ENCODE measurements at regions not wholly inside any gene's neighbourhood (a gene's known extent, or its start where the extent isn't known, plus 50 kb on each side); places are given as distances from the start of the nearest gene placed in this dataset.

DNA sequence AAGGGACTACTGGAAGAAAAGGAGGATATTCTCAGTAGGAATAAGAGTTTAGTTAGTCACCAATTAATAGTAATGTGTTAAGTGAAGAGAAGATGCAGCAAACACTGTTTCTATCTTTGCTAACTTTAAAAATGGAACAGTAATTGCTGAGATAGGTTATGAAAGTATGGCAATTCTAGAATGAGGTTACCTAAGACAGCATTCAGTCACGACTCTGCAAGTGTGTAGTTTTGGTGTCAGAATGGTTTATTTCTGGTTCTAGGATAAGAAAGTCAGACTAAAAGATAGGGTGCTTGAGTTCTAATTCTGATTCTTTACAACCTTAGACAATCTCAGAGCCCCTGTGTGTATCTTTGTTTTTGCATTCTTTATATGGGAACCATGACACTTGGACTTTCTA, 138.1 kb downstream of the POU4F1 start:
- Histone ChIP-seq H3K4me2 (ENCODE audit: low read depth, low read length, poor library complexity, severe bottlenecking) (no peak overlapping the region), H3K9ac (ENCODE audit: low read depth, low read length, poor library complexity, severe bottlenecking) (no peak overlapping the region), H3K36me3 (ENCODE audit: insufficient read depth, low read length) (no peaks in the 10 kb centered on the region), H3K9me3 (ENCODE audit: insufficient read depth, low read depth, low read length) (no peaks in the 10 kb centered on the region), H3K27me3 (ENCODE audit: insufficient read depth, low read length, poor library complexity, severe bottlenecking) (no peaks in the 10 kb centered on the region), H4K20me1 (ENCODE audit: insufficient read depth, low read length, poor library complexity, severe bottlenecking) (no peaks in the 10 kb centered on the region), H3K4me3 (ENCODE audit: low read length, poor library complexity, severe bottlenecking) (no peak overlapping the region), H2AFZ (ENCODE audit: low read length) (no peak overlapping the region), H3K4me1 (ENCODE audit: insufficient read depth, low read length, poor library complexity, severe bottlenecking) (no peaks in the 10 kb centered on the region), H3K9me2 (replicated peaks; ENCODE audit: low read depth, low read length) (no peaks in the 10 kb centered on the region), H3K79me2 (ENCODE audit: insufficient read depth, low read length) (no peaks in the 10 kb centered on the region), H3F3A (ENCODE audit: low read depth) (no peaks in the 10 kb centered on the region)
- TF ChIP-seq, protein P1, sequence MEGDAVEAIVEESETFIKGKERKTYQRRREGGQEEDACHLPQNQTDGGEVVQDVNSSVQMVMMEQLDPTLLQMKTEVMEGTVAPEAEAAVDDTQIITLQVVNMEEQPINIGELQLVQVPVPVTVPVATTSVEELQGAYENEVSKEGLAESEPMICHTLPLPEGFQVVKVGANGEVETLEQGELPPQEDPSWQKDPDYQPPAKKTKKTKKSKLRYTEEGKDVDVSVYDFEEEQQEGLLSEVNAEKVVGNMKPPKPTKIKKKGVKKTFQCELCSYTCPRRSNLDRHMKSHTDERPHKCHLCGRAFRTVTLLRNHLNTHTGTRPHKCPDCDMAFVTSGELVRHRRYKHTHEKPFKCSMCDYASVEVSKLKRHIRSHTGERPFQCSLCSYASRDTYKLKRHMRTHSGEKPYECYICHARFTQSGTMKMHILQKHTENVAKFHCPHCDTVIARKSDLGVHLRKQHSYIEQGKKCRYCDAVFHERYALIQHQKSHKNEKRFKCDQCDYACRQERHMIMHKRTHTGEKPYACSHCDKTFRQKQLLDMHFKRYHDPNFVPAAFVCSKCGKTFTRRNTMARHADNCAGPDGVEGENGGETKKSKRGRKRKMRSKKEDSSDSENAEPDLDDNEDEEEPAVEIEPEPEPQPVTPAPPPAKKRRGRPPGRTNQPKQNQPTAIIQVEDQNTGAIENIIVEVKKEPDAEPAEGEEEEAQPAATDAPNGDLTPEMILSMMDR (conservative IDR thresholded peaks at IDR 0.05; ENCODE audit: low read length): no peak
- TF ChIP-seq EZH2phosphoT487 (IDR thresholded peaks at IDR 0.05; ENCODE audit: borderline replicate concordance): no peak

DNA sequence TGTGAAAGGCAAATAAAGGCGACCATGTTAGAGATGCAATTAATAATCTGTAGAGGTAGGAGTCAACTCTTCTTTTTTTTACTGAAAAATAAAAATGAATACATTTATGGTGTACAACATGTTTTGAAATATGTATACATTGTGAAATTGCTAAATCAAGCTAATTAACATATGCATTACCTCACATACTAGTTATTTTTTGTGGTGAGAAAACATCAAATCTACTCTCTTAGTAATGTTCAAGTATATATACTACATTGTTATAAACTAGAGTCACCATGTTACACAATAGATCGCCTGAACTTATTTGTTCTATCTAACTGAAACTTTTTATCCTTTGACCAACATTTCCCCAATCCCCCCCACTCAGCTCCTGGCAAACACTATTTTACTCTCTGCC, 143.2 kb downstream of the POU4F1 start:
- Histone ChIP-seq H3K79me2 (ENCODE audit: insufficient read depth, low read length) (no peaks in the 10 kb centered on the region), H3K4me2 (ENCODE audit: low read depth, low read length, poor library complexity, severe bottlenecking) (no peak overlapping the region), H4K20me1 (ENCODE audit: insufficient read depth, low read length, poor library complexity, severe bottlenecking) (no peaks in the 10 kb centered on the region), H3K4me3 (ENCODE audit: low read length, poor library complexity, severe bottlenecking) (no peak overlapping the region), H3F3A (ENCODE audit: low read depth) (no peaks in the 10 kb centered on the region), H3K9me3 (ENCODE audit: insufficient read depth, low read depth, low read length) (no peaks in the 10 kb centered on the region), H3K4me1 (ENCODE audit: insufficient read depth, low read length, poor library complexity, severe bottlenecking) (peaks cover 3% of the 10 kb centered on the region), H3K36me3 (ENCODE audit: insufficient read depth, low read length) (no peaks in the 10 kb centered on the region), H3K27me3 (ENCODE audit: insufficient read depth, low read length, poor library complexity, severe bottlenecking) (no peaks in the 10 kb centered on the region), H2AFZ (ENCODE audit: low read length) (no peak overlapping the region), H3K9me2 (replicated peaks; ENCODE audit: low read depth, low read length) (no peaks in the 10 kb centered on the region), H3K9ac (ENCODE audit: low read depth, low read length, poor library complexity, severe bottlenecking) (no peak overlapping the region)
- TF ChIP-seq, protein P1 (conservative IDR thresholded peaks at IDR 0.05; ENCODE audit: low read length): no peak
- TF ChIP-seq EZH2phosphoT487 (IDR thresholded peaks at IDR 0.05; ENCODE audit: borderline replicate concordance): no peak

DNA sequence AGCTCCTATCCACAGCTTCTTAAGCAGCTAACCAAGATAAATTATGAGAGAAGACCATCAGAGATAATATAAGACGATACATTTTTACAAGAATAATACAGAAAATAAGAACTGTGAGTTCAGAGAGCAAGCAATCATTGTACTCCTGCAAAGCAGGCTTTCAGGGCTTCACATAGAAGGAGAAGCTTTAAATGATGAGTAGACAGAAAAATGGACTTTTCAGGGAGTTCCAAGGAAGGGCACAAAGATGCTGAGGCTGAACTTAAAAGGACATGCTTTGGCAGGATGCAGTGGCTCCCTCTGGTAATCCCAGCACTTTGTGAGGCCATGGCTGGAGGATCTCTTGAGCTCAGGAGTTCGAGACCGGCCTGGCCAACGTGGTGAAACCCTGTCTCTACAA, 159.5 kb downstream of the POU4F1 start:
- TF ChIP-seq EZH2phosphoT487 (IDR thresholded peaks at IDR 0.05; ENCODE audit: borderline replicate concordance): no peak
- TF ChIP-seq, protein P1 (conservative IDR thresholded peaks at IDR 0.05; ENCODE audit: low read length): no peak
- no peaks in the 10 kb centered on the region for H3K9me2 ChIP-seq (replicated peaks; ENCODE audit: low read depth, low read length)
- H3K9me3 ChIP-seq (ENCODE audit: insufficient read depth, low read depth, low read length): no peaks in the 10 kb centered on the region
- H3K4me1 ChIP-seq (ENCODE audit: insufficient read depth, low read length, poor library complexity, severe bottlenecking): no peaks in the 10 kb centered on the region
- H3K79me2 ChIP-seq (ENCODE audit: insufficient read depth, low read length): no peaks in the 10 kb centered on the region
- no peaks in the 10 kb centered on the region for H3K27me3 ChIP-seq (ENCODE audit: insufficient read depth, low read length, poor library complexity, severe bottlenecking)
- H3K4me3 ChIP-seq (ENCODE audit: low read length, poor library complexity, severe bottlenecking): no peak overlapping the region
- no peak overlapping the region for H3K9ac ChIP-seq (ENCODE audit: low read depth, low read length, poor library complexity, severe bottlenecking)
- no peak overlapping the region for H3K4me2 ChIP-seq (ENCODE audit: low read depth, low read length, poor library complexity, severe bottlenecking)
- no peaks in the 10 kb centered on the region for H3K36me3 ChIP-seq (ENCODE audit: insufficient read depth, low read length)
- no peaks in the 10 kb centered on the region for H4K20me1 ChIP-seq (ENCODE audit: insufficient read depth, low read length, poor library complexity, severe bottlenecking)
- no peaks in the 10 kb centered on the region for H3F3A ChIP-seq (ENCODE audit: low read depth)
- H2AFZ ChIP-seq (ENCODE audit: low read length): no peak overlapping the region

Data from Loucy (cell line).